ENCODE measurements at regions not wholly inside any gene's neighbourhood (a gene's known extent, or its start where the extent isn't known, plus 50 kb on each side); places are given as distances from the start of the nearest gene placed in this dataset.
"Not testable (repeated sequence)": the region's sequence is repeated elsewhere in the genome, so short reads cannot be mapped to it uniquely, and the experiment has no call there.

- no peak for TF ChIP-seq CTCF (IDR thresholded peaks at IDR 0.05; ENCODE audit: low read depth, low read length)
- no peak overlapping the region for H3K4me3 ChIP-seq (ENCODE audit: low read depth, low read length)
Observed at GRCh38 chrX:109782994-109783700, 50.1 kb upstream of the ACSL4 start.

GRCh38 chrX:109783701-109784079 is 50.6 kb upstream of the ACSL4 start:
- H3K4me3 ChIP-seq (ENCODE audit: low read depth, low read length), result no peak overlapping the region
- no peak for TF ChIP-seq CTCF (IDR thresholded peaks at IDR 0.05; ENCODE audit: low read depth, low read length)

GRCh38 chrX:109785053-109785452 is 52.0 kb upstream of the ACSL4 start:
- no peak for TF ChIP-seq CTCF (IDR thresholded peaks at IDR 0.05; ENCODE audit: low read depth, low read length)
- H3K4me3 ChIP-seq (ENCODE audit: low read depth, low read length), result no peak overlapping the region

- H3K4me3 ChIP-seq (ENCODE audit: low read depth, low read length), result not testable (repeated sequence)
Observed at GRCh38 chrX:109790511-109790910, 57.5 kb upstream of the ACSL4 start.

DNA sequence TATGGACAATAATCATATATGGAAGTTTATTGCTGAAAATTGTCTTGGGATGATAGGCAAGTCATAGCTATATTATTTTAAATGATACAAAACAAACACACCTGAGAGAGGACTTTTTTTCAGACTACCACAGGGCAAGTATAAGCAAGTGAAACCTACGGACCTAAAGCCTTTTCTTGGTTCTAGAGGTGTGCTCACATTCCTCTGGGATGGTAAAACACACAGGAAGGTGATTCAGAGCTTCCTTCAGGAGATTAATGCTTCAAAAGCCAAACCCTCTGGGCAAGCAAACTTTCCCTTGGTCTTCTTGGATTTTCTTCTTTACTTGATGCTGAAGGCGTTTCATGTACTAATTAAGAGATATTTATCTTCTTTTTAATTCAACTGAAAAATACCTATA is 60.1 kb upstream of the ACSL4 start:
- H3K4me3 ChIP-seq (ENCODE audit: low read depth, low read length), result no peak overlapping the region

DNA sequence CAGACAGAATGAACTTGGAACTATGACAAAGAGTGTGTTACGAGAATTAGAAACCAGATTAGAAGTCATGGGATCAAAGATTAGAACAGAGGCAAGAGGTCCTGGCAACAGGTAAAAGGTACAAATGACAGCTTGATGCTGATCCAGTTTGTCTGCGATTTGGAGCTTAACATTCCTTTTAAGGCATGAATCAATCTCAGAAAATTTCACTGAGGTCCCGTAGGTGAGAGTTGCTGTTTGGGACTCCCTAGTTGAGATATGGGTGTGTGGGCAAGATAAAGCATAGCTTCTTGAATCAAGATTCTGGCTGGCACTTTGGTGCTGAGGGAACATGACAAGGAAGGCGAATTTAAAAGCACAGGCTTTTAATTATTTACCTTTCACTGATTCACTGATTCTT is 62.6 kb upstream of the ACSL4 start:
- no peak for TF ChIP-seq CTCF (IDR thresholded peaks at IDR 0.05; ENCODE audit: low read depth, low read length)
- H3K4me3 ChIP-seq (ENCODE audit: low read depth, low read length), result no peak overlapping the region

More for the DNA sequence above, 60.1 kb upstream of the ACSL4 start:
- no peak for TF ChIP-seq CTCF (IDR thresholded peaks at IDR 0.05; ENCODE audit: low read depth, low read length)

DNA sequence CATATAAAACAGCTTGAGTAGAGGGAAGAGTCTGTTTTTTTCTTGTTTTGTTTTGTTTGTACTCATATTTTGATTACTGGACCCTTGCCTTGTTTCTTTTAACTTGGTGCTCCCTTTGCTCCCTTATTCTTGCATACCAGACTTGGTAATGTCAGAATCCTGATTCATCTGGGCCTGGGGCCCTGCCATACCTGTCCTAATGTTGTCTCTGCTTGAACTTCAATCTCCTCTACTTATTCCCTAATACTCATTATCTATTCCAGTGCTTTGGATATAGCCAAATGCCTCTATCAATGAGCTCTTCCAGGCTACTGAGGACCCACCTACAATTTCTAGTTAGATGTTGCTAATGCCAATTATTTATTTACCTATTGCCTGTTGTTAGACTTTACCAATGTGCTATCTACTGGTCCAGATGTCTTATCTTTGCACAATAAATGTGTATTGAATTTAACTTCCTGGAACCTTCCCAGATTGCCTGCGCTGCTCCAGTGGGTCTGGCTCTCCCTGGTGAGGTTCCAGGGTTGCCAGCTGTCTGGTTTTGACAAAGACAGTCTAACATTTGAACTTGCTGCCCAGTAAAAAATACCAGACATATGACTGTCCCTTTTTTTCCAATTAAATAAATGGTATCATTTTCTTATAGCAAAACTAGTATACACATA is 64.4 kb upstream of the ACSL4 start:
- no peak overlapping the region for H3K4me3 ChIP-seq (ENCODE audit: low read depth, low read length)
- no peak for TF ChIP-seq CTCF (IDR thresholded peaks at IDR 0.05; ENCODE audit: low read depth, low read length)
